Thymus (tissue), 11 donors: ENCODE measurements at regions not wholly inside any gene's neighbourhood (a gene's known extent, or its start where the extent isn't known, plus 50 kb on each side); places are given as distances from the start of the nearest gene placed in this dataset.

Source experiments
- DNase-seq, 9 donors: peaks; one replicate each; pipeline ENCODE4 v3.0.0-alpha.2; 2013; ENCODE audit warnings: low spot score in 9 of 9, low read depth in 6 of 9, missing footprints in 1 of 9
- H3K27ac ChIP-seq, 2 donors: one replicate each; pipeline ENCODE4 v1.5.1; 2013; ENCODE audit warnings: control low read depth in 1 of 2, low read depth in 1 of 2, low read length in 1 of 2, mild to moderate bottlenecking in 1 of 2, moderate library complexity in 1 of 2
- H3K27me3 ChIP-seq, 2 donors: one replicate each; pipeline ENCODE4 v1.5.1; 2013; ENCODE audit warnings: low read length in 1 of 2; ENCODE audit not compliant: control insufficient read depth in 2 of 2, insufficient read depth in 1 of 2
- H3K36me3 ChIP-seq, 2 donors: one replicate each; pipeline ENCODE4 v1.5.1; 2013; ENCODE audit warnings: low read length in 1 of 2, mild to moderate bottlenecking in 1 of 2, moderate library complexity in 1 of 2; ENCODE audit not compliant: control insufficient read depth in 2 of 2, insufficient read depth in 2 of 2
- H3K4me1 ChIP-seq, 2 donors: one replicate each; pipeline ENCODE4 v1.5.1; 2013; ENCODE audit warnings: low read length in 2 of 2; ENCODE audit not compliant: control insufficient read depth in 2 of 2, insufficient read depth in 2 of 2
- H3K4me3 ChIP-seq, 2 donors: one replicate each; pipeline ENCODE4 v1.5.1; 2013; ENCODE audit warnings: low read length in 2 of 2, control low read depth in 1 of 2, mild to moderate bottlenecking in 1 of 2
- H3K9me3 ChIP-seq, 2 donors: one replicate each; pipeline ENCODE4 v1.5.1; 2013; ENCODE audit warnings: low read length in 1 of 2, mild to moderate bottlenecking in 1 of 2; ENCODE audit not compliant: control insufficient read depth in 2 of 2, insufficient read depth in 1 of 2
- WGBS: extraction: QIAGEN DNeasy Blood & Tissue Kit; methylation state at CpG from one replicate; pipeline ENCODE4 v1.1.7; 2013; 5-methylcytosine and 5-hydroxymethylcytosine counted together
- donor health status: healthy.

DNA sequence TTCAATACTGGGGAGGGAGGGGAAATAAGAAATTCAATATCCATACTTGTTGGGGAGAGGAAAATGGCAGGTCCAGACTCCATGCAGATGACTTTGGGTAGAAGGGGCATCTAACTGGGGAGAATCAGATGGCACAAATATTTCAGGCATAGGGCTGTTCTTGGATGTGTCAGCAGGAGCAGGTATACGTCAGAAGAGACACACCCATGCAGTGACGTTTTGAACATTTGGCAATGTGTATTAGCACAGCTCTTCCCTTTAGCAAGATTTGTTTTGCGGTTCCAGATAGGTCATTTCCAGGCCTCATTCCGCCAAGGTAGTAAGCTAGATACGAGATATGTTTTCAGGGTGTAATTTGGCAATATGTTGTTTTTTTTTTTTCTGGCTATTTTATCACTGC lies 187.2 kb upstream of the CDH10 start:
- Histone ChIP-seq H3K27me3 (no peaks in the 10 kb centered on the region), H3K9me3 (no peaks in the 10 kb centered on the region), H3K4me1 (no peaks in the 10 kb centered on the region), H3K27ac (no peak overlapping the region), H3K4me3 (no peak overlapping the region), H3K36me3 (no peaks in the 10 kb centered on the region)
- no peak for DNase-seq
- 95% methylated on average over 5 of the region's 5 CpGs for WGBS

DNA sequence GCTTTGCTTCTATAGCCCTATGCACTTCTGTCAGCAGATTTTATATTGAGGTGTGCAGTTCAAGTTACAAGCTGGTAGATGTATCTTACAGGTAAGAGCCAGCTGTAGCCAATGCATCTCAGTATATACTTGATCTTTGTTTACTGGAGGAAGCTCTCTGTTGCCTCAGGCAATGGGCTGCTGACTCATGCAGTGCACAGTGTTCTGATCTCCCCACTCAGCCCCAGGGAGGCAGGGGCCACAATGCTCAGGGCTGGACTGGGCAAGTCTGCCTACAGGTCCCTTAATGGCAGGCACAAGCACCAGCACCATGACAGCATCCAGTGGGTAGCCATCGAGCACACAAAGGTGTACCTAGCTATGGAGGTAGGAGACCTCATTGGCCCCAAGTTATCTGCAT lies 178.8 kb upstream of the CDH10 start:
- Histone ChIP-seq H3K9me3 (peaks cover 0 to 6% of the 10 kb centered on the region in 2 donors), H3K4me1 (no peaks in the 10 kb centered on the region)
- WGBS = 85% methylated on average over 1 of the region's 1 CpG

DNA sequence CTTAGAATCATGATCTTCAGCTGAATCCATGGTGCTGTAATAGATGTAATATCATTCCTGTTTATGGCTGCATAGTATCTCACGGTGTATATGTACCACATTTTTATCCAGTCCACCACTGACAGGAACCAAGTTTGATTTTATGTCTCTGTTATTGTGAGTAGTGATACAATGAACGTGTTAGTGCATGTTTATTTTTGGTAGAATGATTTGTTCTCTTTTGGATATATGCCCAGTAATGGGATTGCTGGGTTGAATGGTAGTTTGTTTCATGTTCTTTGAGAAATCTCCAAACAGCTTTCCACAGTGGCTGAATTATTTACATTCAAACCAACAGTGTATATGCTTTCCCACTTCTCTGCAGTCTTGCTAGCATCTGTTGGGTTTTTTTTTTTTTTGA lies 175.1 kb upstream of the CDH10 start:
- Histone ChIP-seq H3K27me3 (no peaks in the 10 kb centered on the region), H3K9me3 (peaks cover 0 to 6% of the 10 kb centered on the region in 2 donors), H3K27ac (no peak overlapping the region), H3K4me3 (no peak overlapping the region), H3K36me3 (no peaks in the 10 kb centered on the region), H3K4me1 (no peaks in the 10 kb centered on the region)
- 82% methylated on average over 2 of the region's 2 CpGs for WGBS
- no peak for DNase-seq

More for the DNA sequence above, 178.8 kb upstream of the CDH10 start:
- no peaks in the 10 kb centered on the region for H3K36me3 ChIP-seq
- no peak overlapping the region for H3K27ac ChIP-seq
- DNase-seq = no peak
- H3K4me3 ChIP-seq = no peak overlapping the region
- no peaks in the 10 kb centered on the region for H3K27me3 ChIP-seq

DNA sequence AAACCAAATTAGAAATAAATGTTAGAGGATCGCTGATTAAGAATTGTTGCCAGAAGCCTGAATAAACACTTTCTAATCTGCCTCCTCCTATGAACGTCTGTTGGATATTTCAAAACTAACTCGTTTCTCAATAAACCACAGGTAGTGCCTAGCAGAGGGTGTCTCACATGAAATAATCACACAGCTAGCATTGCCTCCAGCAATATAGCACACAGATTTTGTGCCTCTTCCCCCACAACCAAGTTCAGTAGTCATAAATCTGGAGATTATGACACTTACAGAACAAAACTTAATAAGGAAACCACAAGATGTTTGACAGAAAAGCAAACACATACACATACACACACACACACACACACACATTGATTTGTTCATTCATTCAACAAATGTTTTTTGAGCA lies 173.2 kb upstream of the CDH10 start:
- Histone ChIP-seq H3K36me3 (no peaks in the 10 kb centered on the region), H3K4me3 (no peak overlapping the region), H3K27ac (no peak overlapping the region), H3K4me1 (no peaks in the 10 kb centered on the region), H3K27me3 (no peaks in the 10 kb centered on the region), H3K9me3 (no peaks in the 10 kb centered on the region)
- DNase-seq = no peak
- 44% methylated on average over 3 of the region's 3 CpGs for WGBS

DNA sequence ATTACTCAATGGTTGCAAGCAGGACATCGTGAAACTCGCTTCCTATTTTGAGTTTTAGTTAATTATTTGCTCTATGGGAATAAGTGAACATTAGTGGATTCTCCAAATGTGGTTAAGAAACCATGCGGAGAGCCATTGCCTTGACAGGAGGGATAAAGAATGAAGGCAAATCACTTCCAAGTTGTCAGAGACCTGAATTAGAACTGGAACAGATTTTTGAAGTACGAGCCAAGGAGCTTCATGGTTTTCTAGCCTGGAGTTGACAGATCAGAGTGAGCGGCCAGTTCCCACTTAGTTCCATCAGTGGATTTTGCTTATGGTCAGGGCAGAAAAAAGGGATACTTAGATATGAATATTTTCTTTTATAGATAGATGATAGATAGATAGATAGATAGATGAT lies 171.4 kb upstream of the CDH10 start:
- no peaks in the 10 kb centered on the region for H3K9me3 ChIP-seq
- H3K27me3 ChIP-seq = no peaks in the 10 kb centered on the region
- 80% methylated on average over 5 of the region's 5 CpGs for WGBS
- H3K4me3 ChIP-seq = no peak overlapping the region
- DNase-seq = no peak
- H3K4me1 ChIP-seq = no peaks in the 10 kb centered on the region
- H3K36me3 ChIP-seq = no peaks in the 10 kb centered on the region
- H3K27ac ChIP-seq = no peak overlapping the region

DNA sequence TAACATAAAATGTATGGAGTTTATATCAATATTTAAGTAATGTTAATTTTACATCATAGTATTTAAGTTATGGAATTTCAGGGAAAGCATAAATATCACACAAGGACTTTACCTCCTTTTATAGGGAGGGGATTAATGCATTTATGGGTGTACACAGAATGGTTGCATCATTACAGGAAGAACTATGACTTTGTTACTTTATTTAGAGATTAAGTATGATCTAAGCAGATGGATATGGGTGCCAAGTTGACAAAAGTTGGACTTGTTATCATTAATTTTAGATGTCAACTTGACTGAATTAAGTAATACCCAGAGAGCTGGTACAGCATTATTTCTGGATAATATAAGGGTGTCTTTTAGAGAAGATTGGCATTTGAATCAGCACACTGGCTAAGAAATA lies 160.5 kb upstream of the CDH10 start:
- no peak for DNase-seq
- Histone ChIP-seq H3K36me3 (no peaks in the 10 kb centered on the region), H3K4me1 (no peaks in the 10 kb centered on the region), H3K9me3 (no peaks in the 10 kb centered on the region), H3K27me3 (no peaks in the 10 kb centered on the region), H3K27ac (no peak overlapping the region), H3K4me3 (no peak overlapping the region)

DNA sequence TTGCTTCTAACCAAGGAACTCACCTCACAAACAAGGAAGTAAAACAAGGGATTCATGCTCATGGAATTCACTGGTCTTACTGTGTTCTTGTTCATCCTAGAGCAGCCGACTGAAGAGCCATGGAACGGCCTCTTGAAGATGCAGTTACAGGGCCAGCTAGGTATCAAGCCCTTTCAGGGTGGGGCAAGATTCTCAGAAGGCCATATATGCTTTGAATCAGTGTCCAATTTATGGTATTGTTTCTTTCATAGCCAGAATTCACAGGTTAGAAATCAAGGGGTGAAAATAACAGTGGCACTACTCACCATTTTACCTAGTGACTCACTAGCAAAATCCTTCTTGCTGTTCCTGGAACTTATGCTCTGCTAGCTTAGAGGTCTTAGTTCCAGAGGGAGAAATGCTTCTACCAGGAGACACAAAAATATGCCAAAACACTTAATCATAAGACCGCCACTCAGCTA lies 159.5 kb upstream of the CDH10 start:
- Histone ChIP-seq H3K36me3 (no peaks in the 10 kb centered on the region), H3K4me3 (no peak overlapping the region), H3K27ac (no peak overlapping the region), H3K27me3 (no peaks in the 10 kb centered on the region), H3K9me3 (no peaks in the 10 kb centered on the region), H3K4me1 (no peaks in the 10 kb centered on the region)
- DNase-seq = no peak
- WGBS = 96% methylated on average over 3 of the region's 3 CpGs

DNA sequence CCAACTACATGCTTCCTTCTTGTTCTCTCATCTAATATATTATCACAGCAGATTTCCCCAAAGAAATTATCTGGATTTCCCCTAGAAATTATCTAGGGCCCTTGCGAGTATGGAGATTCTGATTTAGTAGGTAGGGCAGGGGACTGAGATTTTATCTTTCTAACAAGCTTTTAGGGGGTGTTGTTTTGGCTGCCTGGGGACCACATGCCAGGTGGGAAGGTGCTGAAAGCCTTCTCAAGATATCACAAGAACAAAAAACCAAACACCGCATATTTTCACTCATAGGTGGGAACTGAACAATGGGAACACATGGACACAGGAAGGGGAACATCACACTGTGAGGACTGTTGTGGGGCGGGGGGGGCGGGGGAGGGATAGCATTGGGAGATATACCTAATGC lies 146.5 kb upstream of the CDH10 start:
- Histone ChIP-seq H3K27ac (no peak overlapping the region), H3K4me3 (no peak overlapping the region), H3K9me3 (no peaks in the 10 kb centered on the region), H3K36me3 (no peaks in the 10 kb centered on the region), H3K27me3 (no peaks in the 10 kb centered on the region), H3K4me1 (no peaks in the 10 kb centered on the region)
- WGBS = 92% methylated on average over 4 of the region's 4 CpGs
- no peak for DNase-seq

DNA sequence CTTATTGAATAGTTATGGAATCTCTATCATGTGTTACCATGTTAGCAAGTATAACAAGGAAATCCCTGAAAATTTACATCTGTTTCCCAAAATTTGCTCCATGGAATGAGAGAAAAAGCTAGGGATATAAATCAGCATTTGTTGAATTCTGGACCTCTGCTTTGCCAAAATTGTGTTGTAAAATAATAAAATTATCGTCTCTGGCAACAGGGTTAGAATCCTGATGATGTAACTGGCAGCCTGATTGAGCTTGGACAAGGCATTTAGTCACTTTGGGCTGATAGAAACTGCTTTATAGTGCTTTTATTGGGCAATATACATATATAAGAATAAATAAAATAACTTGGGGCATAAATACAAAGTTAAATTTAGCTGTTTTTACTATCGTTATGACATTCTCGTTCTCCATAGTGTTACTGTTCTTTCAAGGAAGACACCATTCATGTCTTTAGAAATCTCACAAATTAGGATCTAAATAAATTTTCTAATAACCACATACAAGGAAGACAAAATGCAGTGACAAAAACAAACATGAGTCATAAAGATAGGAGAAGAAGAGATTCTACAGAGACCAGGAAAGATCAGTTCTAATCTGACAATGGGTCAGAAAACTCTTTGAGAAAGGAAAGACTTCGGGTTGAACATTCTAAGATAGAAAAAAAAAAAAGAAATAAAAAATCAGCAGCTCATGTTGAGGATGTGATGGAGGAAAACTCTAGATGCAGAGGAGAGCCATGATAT lies 145.0 kb upstream of the CDH10 start:
- H3K36me3 ChIP-seq = no peaks in the 10 kb centered on the region
- DNase-seq = no peak
- H3K27me3 ChIP-seq = no peaks in the 10 kb centered on the region
- WGBS = 83% methylated on average over 4 of the region's 4 CpGs
- H3K9me3 ChIP-seq = no peaks in the 10 kb centered on the region
- H3K27ac ChIP-seq = no peak overlapping the region
- H3K4me3 ChIP-seq = no peak overlapping the region
- no peaks in the 10 kb centered on the region for H3K4me1 ChIP-seq
